Hepatocyte (in vitro differentiated cells): ENCODE measurements at regions not wholly inside any gene's neighbourhood (a gene's known extent, or its start where the extent isn't known, plus 50 kb on each side); places are given as distances from the start of the nearest gene placed in this dataset.

Source experiments
- DNase-seq: peaks from one replicate; pipeline ENCODE4 v3.0.0-alpha.2; 2016; ENCODE audit warnings: low spot score
- H2AFZ ChIP-seq: fragments of 200-600 bp; sonication (generic); 2 replicates; pipeline ENCODE4 v1.6.0; 2016; ENCODE audit warnings: antibody characterized with exemption, mild to moderate bottlenecking
- H3K27ac ChIP-seq: fragments of 200-600 bp; sonication (generic); 2 replicates; pipeline ENCODE4 v1.5.1; 2016; ENCODE audit warnings: mild to moderate bottlenecking
- H3K27me3 ChIP-seq: fragments of 200-600 bp; sonication (generic); 2 replicates; pipeline ENCODE4 v1.6.1; 2016
- H3K36me3 ChIP-seq: fragments of 200-600 bp; sonication (generic); replicated peaks from 2 replicates; pipeline ENCODE4 v1.5.1; 2016; ENCODE audit warnings: low read depth; ENCODE audit not compliant: insufficient read depth
- H3K4me1 ChIP-seq: fragments of 200-600 bp; sonication (generic); 2 replicates; pipeline ENCODE4 v1.5.1; 2016; ENCODE audit warnings: mild to moderate bottlenecking, moderate library complexity; ENCODE audit not compliant: insufficient read depth
- H3K4me2 ChIP-seq: fragments of 200-600 bp; sonication (generic); 2 replicates; pipeline ENCODE4 v1.6.0; 2016
- H3K4me3 ChIP-seq: fragments of 200-600 bp; sonication (generic); 2 replicates; pipeline ENCODE4 v1.5.1; 2016; ENCODE audit warnings: mild to moderate bottlenecking
- H3K79me2 ChIP-seq: fragments of 200-600 bp; sonication (generic); 2 replicates; pipeline ENCODE4 v1.6.0; 2017; ENCODE audit warnings: mild to moderate bottlenecking
- H3K9me2 ChIP-seq: fragments of 200-600 bp; sonication (generic); replicated peaks from 2 replicates; pipeline ENCODE4 v1.6.0; 2017; ENCODE audit warnings: mild to moderate bottlenecking; ENCODE audit not compliant: insufficient read depth
- H3K9me3 ChIP-seq: fragments of 200-600 bp; sonication (generic); 2 replicates; pipeline ENCODE4 v1.5.1; 2016; ENCODE audit warnings: low read depth, mild to moderate bottlenecking
- H4K20me1 ChIP-seq: fragments of 200-600 bp; sonication (generic); 2 replicates; pipeline ENCODE4 v1.6.0; 2016; ENCODE audit warnings: mild to moderate bottlenecking; ENCODE audit not compliant: insufficient read depth, poor library complexity, severe bottlenecking
- EZH2 ChIP-seq: fragments of 200-600 bp; sonication (generic); IDR thresholded peaks from 2 replicates; pipeline ENCODE4 v1.6.1; 2016; ENCODE audit warnings: antibody characterized with exemption, mild to moderate bottlenecking, borderline replicate concordance
- EZH2phosphoT487 ChIP-seq: fragments of 200-600 bp; sonication (generic); IDR thresholded peaks from one replicate; pipeline ENCODE4 v1.6.1; 2018; ENCODE audit warnings: antibody characterized with exemption, mild to moderate bottlenecking, low read depth, moderate library complexity; ENCODE audit not compliant: unreplicated experiment, severe bottlenecking
- WGBS: methylation state at CpG from one replicate; pipeline ENCODE4 v1.1.6; 2016; ENCODE audit warnings: low lambda C conversion rate; ENCODE audit errors: missing lambda C conversion rate; 5-methylcytosine and 5-hydroxymethylcytosine counted together
- TF ChIP-seq, protein P1 (sequence below): fragments of 200-600 bp; sonication (generic); IDR thresholded peaks from 2 replicates; pipeline ENCODE4 v1.5.1; 2016; ENCODE audit warnings: antibody characterized with exemption, mild to moderate bottlenecking; ENCODE audit not compliant: poor library complexity

DNA sequence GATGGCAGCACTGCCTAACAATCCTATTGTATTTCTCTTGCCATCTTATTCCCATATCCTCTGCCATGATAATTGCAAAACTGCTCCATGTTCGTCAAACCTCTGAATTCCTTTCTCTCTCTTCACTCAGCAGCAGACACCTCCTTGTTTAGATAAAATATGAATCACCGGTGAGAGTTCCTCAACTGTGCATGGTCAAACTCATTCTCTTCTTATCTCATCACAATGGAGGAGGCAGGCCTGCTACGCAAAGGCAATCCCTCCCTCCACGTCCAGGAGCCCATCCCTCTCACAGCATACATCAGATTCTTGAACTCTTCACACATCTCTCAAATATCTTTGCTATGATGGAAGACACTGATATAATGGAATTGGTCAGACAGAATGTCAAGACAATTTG is 90.1 kb upstream of the DAAM1 start:
- Histone ChIP-seq H3K4me2 (no peak overlapping the region), H4K20me1 (no peaks in the 10 kb centered on the region), H2AFZ (no peak overlapping the region), H3K27me3 (no peaks in the 10 kb centered on the region), H3K9me2 (no peaks in the 10 kb centered on the region), H3K4me3 (no peak overlapping the region), H3K4me1 (no peaks in the 10 kb centered on the region), H3K36me3 (no peaks in the 10 kb centered on the region), H3K79me2 (no peaks in the 10 kb centered on the region), H3K9me3 (no peaks in the 10 kb centered on the region), H3K27ac (no peak overlapping the region)
- WGBS, result 50% methylated on average over 4 of the region's 4 CpGs
- TF ChIP-seq EZH2phosphoT487, result no peak
- TF ChIP-seq, protein P1, sequence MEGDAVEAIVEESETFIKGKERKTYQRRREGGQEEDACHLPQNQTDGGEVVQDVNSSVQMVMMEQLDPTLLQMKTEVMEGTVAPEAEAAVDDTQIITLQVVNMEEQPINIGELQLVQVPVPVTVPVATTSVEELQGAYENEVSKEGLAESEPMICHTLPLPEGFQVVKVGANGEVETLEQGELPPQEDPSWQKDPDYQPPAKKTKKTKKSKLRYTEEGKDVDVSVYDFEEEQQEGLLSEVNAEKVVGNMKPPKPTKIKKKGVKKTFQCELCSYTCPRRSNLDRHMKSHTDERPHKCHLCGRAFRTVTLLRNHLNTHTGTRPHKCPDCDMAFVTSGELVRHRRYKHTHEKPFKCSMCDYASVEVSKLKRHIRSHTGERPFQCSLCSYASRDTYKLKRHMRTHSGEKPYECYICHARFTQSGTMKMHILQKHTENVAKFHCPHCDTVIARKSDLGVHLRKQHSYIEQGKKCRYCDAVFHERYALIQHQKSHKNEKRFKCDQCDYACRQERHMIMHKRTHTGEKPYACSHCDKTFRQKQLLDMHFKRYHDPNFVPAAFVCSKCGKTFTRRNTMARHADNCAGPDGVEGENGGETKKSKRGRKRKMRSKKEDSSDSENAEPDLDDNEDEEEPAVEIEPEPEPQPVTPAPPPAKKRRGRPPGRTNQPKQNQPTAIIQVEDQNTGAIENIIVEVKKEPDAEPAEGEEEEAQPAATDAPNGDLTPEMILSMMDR, result no peak
- no peak for TF ChIP-seq EZH2
- DNase-seq, result peak; percentile 33

DNA sequence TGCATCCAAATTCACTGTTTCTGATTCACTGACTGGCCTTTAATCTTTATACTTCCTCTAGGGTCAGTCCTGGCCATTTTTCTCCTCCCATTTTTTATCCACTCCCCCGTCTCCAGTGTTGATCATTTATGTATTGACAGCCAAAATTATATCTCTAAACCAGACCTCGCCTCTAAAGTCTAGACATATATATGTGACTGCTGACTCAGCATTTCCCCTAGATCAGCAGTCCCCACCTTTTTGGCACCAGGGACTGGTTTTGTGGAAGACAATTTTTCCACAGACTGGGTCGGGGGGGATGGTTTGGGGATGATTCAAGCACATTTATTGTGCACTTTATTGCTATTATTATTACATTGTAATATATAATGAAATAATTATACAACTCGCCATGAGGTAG is 88.3 kb upstream of the DAAM1 start:
- no peak for DNase-seq
- WGBS, result 94% methylated on average over 4 of the region's 4 CpGs
- H3K27ac ChIP-seq, result no peak overlapping the region
- H3K79me2 ChIP-seq, result no peaks in the 10 kb centered on the region
- TF ChIP-seq, protein P1, result no peak
- TF ChIP-seq EZH2phosphoT487, result no peak
- TF ChIP-seq EZH2, result no peak
- H4K20me1 ChIP-seq, result no peaks in the 10 kb centered on the region
- no peak overlapping the region for H3K4me3 ChIP-seq
- H3K27me3 ChIP-seq, result no peaks in the 10 kb centered on the region
- no peaks in the 10 kb centered on the region for H3K9me2 ChIP-seq
- H3K4me2 ChIP-seq, result no peak overlapping the region
- H3K36me3 ChIP-seq, result no peaks in the 10 kb centered on the region
- H2AFZ ChIP-seq, result no peak overlapping the region
- no peaks in the 10 kb centered on the region for H3K4me1 ChIP-seq
- no peaks in the 10 kb centered on the region for H3K9me3 ChIP-seq

DNA sequence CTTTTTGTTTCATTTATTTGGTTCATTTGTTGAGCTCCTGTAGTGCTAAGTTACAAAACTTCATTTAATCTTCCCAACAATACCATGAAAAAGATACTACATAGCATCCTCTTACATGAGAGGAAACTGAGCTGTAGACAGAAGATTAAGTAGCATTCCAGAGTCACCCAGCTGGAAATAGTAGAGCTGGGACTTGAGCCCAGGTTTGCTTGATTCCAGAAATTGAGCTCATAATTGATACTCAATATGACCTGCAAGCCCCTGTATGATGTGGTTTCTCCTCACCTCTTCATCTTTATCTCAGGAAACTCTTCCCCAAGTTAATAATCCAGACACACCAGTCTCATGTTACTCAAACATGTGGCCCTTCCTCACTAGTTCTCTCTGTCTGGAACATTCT is 87.0 kb upstream of the DAAM1 start:
- Histone ChIP-seq H3K79me2 (no peaks in the 10 kb centered on the region), H3K36me3 (no peaks in the 10 kb centered on the region), H3K4me1 (no peaks in the 10 kb centered on the region), H3K4me3 (no peak overlapping the region), H3K4me2 (no peak overlapping the region), H3K27me3 (no peaks in the 10 kb centered on the region), H3K9me2 (no peaks in the 10 kb centered on the region), H3K27ac (no peak overlapping the region), H4K20me1 (no peaks in the 10 kb centered on the region), H2AFZ (no peak overlapping the region), H3K9me3 (no peaks in the 10 kb centered on the region)
- DNase-seq, result no peak
- TF ChIP-seq, protein P1, result no peak

- TF ChIP-seq, protein P1, result no peak
- TF ChIP-seq EZH2phosphoT487, result no peak
- TF ChIP-seq EZH2, result no peak
- 88% methylated on average over 2 of the region's 2 CpGs for WGBS
- no peak overlapping the region for H3K4me2 ChIP-seq
Observed at GRCh38 chr14:59103396-59103795, 85.1 kb upstream of the DAAM1 start.

More at GRCh38 chr14:59103396-59103795, 85.1 kb upstream of the DAAM1 start:
- no peaks in the 10 kb centered on the region for H4K20me1 ChIP-seq
- H2AFZ ChIP-seq, result no peak overlapping the region
- no peaks in the 10 kb centered on the region for H3K9me3 ChIP-seq
- H3K27ac ChIP-seq, result no peak overlapping the region
- no peaks in the 10 kb centered on the region for H3K4me1 ChIP-seq
- no peak for DNase-seq
- no peaks in the 10 kb centered on the region for H3K79me2 ChIP-seq
- H3K4me3 ChIP-seq, result no peak overlapping the region
- H3K36me3 ChIP-seq, result no peaks in the 10 kb centered on the region
- H3K27me3 ChIP-seq, result no peaks in the 10 kb centered on the region
- H3K9me2 ChIP-seq, result no peaks in the 10 kb centered on the region
